SKM-1 treated with dmso at 0.1 percent for 144 hours (cell line): ENCODE measurements at regions not wholly inside any gene's neighbourhood (a gene's known extent, or its start where the extent isn't known, plus 50 kb on each side); places are given as distances from the start of the nearest gene placed in this dataset.
A peak's percentile ranks its signal among the peaks of the same experiment; 100 is the strongest.

Experiments
- DNase-seq: peaks from one replicate; lab custom pipeline; 2025; ENCODE audit not compliant: unreplicated experiment; lab: John Stamatoyannopoulos, UW

- DNase-seq = no peak
Observed at GRCh38 chr1:25038699-25039098, 108.6 kb upstream of the RUNX3 start.

GRCh38 chr1:25037174-25038074, 107.3 kb upstream of the RUNX3 start:
- peak; percentile 58 for DNase-seq

DNA sequence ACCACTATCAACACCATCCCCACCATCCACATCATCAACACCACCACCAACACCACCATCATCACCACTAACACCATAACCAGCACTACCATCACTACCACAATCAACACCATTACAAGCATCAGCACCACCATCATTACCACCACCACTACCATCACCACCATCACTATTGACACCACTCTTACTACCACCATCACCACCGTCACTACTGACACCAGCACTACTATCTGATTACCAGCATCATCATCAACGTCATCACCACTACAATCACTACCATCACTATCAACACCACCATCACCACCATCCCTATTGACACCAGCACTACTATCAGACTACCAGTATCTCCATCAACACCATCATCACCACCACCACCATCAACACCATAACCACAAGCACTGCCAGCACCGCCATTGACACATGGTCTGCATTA, 106.1 kb upstream of the RUNX3 start:
- DNase-seq = no peak

- DNase-seq = no peak
Observed at GRCh38 chr1:25035523-25036116, 105.5 kb upstream of the RUNX3 start.

DNA sequence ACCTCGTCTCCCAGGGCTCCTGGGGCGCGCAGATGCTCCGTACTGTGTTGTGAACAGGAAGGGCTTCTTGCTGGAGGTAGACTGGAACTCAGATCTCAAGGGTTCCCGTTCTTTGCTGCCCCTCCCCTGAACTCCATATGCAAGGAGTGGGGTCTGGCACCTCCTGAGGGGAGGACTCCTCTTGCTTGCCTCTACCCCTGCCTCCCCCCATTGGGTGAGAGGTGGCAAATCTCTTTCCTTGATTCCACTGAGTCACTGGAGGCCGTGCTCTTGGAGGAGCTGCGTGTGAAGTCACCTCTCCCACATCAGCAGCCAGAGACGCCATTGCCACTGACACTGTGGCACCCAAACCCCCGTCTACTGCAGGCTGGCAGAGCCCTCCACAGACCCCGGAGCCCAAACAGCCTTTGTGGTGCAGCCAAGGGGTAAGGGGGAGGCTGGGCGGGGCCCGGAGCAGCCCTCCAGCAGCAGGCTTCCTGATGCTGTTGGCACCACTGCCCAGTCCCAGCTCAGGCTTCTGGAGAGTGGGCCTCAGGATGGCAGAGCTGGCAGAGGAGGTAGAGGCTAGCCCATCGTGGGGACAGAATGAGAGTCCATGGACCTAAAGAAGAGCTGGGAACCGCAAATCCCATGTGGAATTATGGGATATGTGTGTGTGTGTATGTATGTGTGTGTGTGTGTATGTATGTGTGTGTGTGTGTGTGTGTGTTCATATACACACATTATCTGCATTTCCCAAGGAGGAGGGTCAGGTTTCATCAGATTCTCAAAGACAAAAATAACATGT, 104.9 kb upstream of the RUNX3 start:
- DNase-seq = no peak

DNA sequence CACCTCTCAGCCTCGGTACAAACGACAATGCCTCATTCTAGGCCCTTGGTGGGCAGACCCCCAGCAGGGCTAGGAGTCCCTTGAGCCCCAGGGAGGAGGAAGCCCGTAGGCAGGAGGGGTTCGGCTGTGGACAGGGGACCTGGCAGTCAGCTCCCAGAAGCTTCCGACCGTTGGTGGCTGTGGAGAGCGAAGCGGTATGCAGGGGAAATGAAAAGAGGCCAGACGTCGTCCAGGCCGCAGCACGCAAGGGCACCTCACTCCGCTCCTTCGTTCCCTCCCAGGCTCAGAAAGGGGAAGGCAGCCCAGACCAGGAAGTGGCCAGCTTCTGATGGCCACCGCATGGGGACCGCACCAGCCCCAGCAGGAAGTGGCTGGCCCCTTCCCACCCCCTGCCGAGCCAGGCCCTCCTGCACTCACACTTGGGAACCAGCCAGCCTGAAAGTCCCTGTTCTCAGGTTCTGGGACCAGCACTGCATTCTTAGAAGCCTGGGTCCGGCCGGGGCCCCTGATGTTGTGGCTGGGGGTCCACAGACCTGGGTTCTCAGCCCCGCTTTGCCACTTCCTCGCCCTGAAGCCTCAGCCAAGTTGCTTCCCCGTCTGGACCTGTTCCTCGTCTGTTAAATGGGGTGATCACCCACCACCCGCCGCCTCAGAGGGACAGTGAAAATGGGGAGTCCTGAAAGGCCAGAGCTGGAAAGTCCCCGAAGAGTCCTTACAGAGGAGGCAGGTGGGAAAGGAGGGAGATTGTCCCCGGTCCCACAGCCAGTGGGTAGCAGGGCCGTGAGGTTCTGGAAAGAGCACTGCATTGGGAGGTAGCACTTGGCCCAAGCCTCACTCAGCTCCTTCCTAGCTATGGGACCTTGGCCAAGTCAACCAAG, 104.0 kb upstream of the RUNX3 start:
- peak; percentile 98 for DNase-seq

- no peak for DNase-seq
Observed at GRCh38 chr1:25033030-25033827, 103.2 kb upstream of the RUNX3 start.

DNA sequence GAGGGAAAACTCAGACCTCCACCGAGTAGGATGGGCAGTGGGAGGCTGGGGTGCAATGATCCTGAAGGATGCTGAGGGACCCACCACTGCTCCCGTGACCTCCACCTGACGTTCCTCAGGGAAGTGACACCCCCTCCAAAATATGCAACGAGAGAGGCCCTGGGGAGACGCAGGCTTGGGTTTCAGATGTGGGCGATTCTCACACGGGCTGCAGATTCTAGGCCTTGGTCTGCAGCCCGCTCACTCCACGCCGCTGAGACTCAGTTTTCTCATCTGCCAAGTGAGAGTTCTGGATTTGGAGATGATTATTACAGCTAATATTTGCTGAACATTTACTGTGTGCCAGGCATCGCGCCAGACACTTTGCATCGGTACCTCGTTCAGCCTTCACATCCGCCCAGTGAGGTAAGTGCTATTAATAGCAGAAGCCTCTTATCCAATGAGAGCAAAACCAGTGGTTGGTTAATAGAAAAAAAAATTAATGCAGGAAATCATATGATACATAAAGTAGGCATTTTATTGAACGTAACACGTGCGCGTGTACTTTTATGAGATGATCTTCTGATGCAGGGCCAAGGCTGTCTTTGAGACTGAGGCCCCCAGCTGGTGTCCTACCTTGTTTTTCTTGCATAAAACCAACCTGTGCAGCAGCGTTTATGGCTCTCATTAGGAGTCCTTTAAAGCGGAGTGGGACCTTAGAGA, 102.0 kb upstream of the RUNX3 start:
- DNase-seq = no peak

DNA sequence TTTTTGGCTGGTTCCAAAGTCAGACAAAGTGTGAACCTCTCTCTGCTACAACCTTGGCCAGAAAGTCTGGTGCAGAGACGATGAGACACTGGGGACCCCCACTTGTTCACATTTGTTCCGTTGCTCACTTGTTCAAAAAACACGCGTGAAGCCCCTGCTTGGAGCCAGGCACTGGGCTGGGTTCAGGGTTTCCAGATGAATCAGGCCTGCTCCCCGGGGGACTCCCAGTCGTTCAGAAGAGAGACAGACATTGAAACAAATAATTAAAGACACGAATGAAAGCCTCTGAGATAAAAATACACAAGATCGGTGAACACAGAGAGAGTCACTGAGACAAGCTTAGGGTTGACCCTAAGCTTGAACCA, 101.5 kb upstream of the RUNX3 start:
- no peak for DNase-seq

DNA sequence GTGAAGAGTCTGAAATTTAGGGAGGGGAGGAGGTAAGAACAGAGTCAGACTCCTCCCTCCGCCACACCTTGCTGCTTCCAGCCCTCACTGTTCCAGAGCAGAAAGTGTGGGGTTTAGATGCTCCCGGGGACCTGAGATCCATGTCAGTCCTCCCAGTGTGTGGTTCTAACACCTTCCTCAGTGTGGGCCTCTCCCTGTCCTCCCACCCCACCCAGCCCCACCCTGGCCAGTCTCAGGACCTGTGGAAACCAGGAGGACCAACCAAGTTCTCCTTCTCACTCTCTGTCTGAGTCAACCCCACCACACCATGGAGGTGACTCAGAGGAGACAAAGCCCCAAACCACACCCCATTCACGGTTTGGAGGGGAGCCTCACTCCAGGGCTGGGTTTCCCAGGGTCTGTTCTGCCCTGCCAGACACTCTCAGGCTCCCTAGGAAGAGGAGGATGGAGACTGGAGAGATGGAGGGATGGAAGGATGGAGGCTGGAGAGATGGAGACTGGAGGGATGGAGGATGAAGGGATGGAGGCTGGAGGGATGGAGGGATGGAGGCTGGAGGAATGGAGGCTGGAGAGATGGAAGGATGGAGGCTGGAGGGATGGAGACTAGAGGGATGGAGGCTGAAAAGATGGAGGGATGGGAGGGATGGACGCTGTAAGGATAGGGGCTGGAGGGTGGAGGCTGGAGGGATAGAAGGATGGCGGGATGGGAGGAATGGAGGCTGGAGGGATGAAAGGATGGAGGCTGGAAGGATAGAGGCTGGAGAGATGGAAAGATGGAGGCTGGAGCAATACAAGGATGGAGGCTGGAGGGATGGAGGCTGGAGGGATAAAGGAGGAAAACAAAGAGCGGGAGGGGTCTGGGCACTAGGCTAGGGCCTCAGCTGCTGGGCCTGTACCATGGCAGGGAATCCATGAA, 100.9 kb upstream of the RUNX3 start:
- DNase-seq = peak; percentile 47

- no peak for DNase-seq
Observed at GRCh38 chr1:25030012-25030411, 99.9 kb upstream of the RUNX3 start.

GRCh38 chr1:25028907-25029599, 99.0 kb upstream of the RUNX3 start:
- no peak for DNase-seq

- no peak for DNase-seq
Observed at GRCh38 chr1:25028587-25028906, 98.5 kb upstream of the RUNX3 start.

DNA sequence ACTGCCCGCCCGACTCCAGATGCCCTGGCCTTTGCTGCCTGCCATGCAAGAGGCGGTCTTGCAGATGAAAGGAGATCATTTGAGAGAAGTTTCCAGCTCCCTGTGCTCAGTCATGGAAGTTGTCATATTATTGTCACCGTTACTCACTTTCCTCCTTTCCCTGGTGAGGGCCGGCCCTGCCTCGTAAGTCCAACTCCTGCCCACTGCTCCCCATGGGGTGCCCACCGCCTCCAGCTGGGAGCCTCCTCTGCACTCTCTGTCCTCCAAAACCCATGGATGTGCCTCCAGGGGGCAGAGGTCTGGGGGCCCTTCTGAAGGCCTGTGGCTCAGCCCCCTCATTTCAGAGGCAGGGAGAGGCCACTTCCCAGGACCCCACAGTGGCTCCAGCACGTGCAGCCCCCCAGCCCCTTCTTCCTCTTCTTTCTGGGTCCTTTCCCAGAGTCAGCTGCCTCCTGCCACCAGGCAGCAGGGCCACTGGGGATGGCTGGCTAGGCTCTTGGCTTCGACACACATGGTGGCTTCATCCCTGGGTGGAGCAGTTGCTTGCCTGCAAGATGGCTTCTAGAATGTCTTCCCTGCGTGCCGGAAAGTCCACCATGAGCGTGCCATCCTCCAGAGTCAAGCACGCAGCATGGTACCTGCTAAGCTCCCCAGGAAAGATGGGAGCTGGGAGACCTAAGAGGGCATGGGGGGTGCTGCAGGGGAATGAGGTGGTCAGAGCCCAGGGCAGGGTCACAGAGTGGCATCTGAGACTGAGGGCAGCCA, 97.9 kb upstream of the RUNX3 start:
- DNase-seq = no peak

DNA sequence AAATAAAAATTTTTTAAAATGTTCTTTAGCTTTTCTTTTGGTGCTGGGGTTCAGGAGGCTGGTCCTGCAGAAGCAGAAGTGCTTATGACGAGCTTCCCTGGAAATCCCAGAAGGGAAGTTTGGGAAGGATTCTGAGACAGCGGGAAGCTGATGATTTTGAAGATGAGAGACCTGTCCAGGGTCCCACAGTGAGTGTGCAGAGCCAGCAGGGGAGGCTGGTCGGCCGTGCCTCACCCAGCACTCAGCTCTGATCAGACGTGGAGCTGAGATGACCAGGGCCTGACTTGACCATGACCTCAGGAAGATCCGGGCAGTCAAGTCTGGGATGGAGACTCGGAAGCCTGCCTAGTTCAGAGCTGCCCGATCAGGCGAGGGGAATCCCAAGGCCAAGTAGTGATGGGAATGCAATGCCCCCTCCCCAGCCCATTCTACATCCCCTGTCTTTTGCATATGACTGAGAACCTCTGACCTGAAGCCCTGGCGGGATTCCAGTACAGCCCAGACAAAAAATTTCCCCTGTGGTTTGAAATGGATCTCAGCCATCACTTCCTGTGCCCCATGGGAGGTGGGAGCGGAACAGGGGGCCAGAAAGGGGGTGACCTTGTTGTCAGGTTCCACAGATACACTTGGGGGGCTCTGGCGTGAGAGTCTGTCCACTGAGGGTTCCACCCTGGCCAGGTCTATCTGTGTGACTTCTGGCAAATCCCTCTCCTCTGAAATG, 96.8 kb upstream of the RUNX3 start:
- no peak for DNase-seq

- DNase-seq = no peak
Observed at GRCh38 chr1:25026304-25026703, 96.2 kb upstream of the RUNX3 start.
